HG03575 (cell line): ENCODE measurements at regions not wholly inside any gene's neighbourhood (a gene's known extent, or its start where the extent isn't known, plus 50 kb on each side); places are given as distances from the start of the nearest gene placed in this dataset.

ENCODE experiments used
- ATAC-seq: cut with Tn5 transposase; IDR thresholded peaks from one replicate; pipeline ENCODE4 v1.9.1; 2021; ENCODE audit not compliant: unreplicated experiment, insufficient number of reproducible peaks, low FRiP score; ENCODE audit errors: extremely low read depth

- ATAC-seq: no peak
These were observed 344.9 kb downstream of the CYRIA start for GRCh38 chr2:16320716-16321115.

GRCh38 chr2:16319551-16320121, 346.0 kb downstream of the CYRIA start:
- no peak for ATAC-seq

DNA sequence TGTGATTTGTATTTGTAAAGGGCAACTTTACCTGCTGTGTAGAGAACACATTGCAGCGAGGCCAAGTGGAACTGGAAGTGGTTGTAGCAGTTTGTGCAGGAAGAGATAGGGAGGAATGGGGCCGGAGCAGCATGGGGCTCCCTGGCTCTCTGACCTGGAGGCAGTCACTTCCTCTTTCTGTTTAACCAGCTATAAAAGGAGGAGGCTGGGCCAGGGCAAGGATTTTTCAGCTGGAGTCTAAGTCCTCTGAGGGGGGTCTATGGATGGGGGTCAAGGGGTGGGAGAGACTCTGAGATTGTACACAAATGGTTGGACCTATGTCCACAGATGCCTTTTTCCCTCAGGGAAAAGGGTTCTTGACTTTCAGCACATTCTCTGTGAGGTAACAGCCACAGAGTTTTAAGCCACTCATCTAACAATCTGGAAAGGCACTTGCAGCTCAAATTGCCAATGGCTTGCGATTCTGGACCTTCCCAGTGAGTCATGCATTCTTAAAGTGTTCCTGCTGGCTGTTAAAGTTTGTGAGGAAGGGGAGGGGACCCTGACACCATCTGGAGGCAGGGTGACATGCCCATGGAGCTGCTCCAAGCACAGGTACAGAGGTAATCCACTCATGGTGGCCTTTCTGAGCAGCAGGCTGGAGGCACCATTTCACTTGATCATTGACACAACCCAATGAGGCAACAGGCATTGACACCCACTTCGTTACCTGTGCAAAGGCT, 347.0 kb downstream of the CYRIA start:
- no peak for ATAC-seq

DNA sequence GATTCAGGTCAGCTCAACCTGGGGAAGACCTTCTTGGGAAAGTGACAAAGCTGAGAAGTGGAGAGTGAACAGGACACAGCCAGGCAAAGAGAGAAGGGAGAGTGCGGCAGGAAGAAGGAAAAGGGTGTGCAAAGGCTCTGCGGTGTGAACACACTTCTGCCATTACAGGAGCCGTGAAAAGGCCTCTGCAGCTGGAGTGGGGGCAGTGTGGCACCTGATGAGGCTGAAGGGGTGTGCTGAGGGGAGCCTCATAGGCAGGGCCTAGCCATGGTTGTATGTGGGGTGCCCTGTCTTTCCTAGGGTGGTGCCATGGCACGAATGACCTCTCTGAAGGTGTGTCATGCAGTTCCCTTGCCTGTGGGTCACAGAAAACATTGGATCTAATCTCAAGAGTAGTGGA, 347.6 kb downstream of the CYRIA start:
- ATAC-seq: no peak

- ATAC-seq: no peak
These were observed 348.3 kb downstream of the CYRIA start for GRCh38 chr2:16317211-16317830.

DNA sequence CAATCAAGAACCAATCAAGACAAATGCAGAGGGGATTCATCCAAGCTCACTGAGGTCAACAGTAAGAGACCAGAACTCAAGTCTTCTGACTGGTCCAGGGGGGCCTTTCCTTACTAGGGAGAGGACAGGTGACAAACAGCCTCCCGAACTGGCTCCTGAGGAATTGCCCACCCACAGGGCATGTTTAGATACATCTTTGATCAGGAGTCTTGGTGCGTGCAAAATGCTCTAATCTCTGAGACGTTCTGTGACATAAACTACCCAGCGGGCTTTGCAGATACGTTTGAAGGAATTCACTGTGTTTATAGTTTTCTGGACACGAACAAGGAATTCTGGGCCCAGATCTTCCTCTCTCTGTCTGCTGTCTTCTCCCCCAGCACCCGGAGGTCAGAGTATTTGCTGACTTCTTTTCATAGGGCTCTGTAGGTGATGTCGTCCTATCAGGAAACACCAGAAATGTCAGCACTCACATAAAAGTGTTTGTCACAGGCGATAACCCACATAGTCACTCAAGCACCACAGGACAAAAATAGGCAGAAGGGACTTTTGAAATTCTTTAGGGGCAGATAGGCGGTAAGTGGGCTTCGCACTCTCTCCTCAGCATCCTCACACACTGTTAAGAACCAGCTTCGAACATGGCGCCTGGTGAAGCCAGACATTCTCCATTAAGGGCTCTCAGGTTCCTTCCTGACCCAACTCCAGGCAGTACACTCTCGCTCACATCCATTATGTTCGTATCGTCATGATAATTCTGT, 349.0 kb downstream of the CYRIA start:
- ATAC-seq: no peak

DNA sequence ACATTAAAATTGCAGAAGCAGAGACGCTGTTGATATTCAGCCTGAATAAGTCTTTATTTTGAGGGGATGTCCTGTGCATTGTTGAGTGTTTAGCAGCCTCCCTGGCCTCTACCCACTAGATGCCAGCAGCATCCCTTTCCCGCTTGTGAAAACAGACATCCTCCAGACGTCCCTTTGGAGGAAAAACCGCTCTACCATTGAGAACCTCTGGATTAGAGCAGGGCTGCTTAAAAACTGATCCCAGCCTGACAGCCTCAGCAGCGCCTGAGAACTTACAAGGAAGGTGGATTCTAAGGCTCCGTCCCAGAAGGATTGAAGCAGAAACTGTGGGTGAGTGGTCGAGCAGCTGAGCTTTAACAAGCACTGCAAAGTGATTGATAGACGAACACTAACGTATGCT, 349.7 kb downstream of the CYRIA start:
- no peak for ATAC-seq

- ATAC-seq: no peak
These were observed 350.2 kb downstream of the CYRIA start for GRCh38 chr2:16315458-16315835.

- ATAC-seq: no peak
These were observed 350.8 kb downstream of the CYRIA start for GRCh38 chr2:16314691-16315457.

DNA sequence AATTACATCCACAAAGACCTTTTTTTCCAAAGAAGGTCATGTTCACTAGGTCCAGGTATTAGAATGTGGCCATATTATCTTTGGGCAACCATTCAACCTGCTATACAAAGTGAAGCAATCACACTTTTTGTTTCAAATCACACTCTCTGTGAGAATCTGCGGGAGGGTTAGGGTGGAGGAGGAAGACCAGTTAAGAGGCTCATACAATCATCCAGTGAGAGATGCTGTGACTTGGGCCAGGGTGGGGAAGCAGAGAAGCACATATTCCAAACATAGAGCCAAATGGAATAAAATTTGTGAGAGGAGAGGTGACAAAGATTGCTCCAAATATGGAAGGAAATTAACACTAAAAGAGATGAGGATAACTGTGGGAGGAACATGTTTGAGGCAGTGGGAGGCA, 351.6 kb downstream of the CYRIA start:
- ATAC-seq: no peak

GRCh38 chr2:16313235-16313975, 352.2 kb downstream of the CYRIA start:
- no peak for ATAC-seq

- no peak for ATAC-seq
These were observed 352.9 kb downstream of the CYRIA start for GRCh38 chr2:16312771-16313170.

DNA sequence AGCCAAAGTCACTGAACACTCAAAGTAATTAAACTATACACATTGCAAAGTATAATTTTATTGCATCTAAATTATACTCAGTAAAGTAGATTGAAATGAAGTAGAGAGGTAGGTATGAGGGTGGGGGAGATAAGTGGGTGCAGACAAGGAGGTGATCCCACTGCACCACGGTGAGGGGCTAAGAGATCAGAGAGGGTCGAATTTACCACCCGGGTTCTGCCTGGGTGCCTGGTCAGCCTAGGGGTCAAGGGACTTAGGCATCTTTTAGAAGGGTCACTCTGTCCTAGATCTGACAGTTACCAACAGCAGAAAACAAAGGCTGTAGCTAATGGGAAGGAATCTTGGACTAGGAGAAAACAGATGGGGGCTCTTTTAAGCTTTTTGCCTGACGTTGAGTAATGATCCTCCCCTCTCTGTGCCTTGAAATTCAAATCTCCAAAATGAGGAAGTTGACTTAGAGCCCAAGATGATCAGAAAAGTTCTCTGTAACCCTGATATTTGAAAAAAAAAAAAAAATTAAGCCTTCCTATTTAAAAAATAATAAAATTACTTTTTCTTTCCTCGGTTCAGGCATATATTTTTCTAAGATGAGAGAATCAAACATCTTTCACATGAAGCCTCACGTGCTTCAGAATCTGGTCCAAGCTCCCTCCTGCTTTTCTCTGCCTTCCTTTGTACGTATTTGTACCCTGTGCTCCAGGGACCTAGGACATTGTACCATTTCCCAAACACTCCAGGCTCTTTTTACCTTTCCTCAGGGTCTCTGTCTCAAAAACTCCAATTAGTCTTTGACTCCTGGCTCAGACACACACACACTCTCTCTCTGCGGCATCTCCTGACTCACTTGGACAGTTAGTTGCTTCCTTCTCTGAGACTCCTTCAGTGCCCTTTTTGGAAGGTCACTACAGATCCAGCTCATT, 353.9 kb downstream of the CYRIA start:
- no peak for ATAC-seq

GRCh38 chr2:16308816-16309215, 356.8 kb downstream of the CYRIA start:
- no peak for ATAC-seq

- no peak for ATAC-seq
These were observed 360.6 kb downstream of the CYRIA start for GRCh38 chr2:16304876-16305590.

- ATAC-seq: no peak
These were observed 361.9 kb downstream of the CYRIA start for GRCh38 chr2:16303761-16304160.

DNA sequence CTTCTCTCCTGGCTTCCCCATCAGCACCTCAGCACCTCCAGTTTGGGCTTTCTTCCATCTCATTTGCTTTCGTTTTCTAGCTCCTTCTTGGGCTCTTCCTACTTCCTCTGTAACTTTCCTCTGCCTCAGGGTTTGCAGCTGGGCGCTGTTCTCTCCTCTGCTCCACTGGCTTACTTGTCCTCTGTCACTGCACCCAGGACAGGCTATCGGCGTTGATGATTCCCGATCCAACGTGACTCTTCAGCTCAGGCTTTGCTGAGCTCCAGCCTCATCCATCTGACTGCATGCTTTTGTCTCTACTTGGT, 362.4 kb downstream of the CYRIA start:
- ATAC-seq: no peak
